H1 (cell line): ENCODE measurements at regions not wholly inside any gene's neighbourhood (a gene's known extent, or its start where the extent isn't known, plus 50 kb on each side); places are given as distances from the start of the nearest gene placed in this dataset.

ENCODE experiments used
- BACH1 ChIP-seq: IDR thresholded peaks from 2 replicates; pipeline ENCODE4 v1.6.1; 2012; ENCODE audit warnings: low read length, improper control_type of control experiment
- CREB1 ChIP-seq: IDR thresholded peaks from 2 replicates; pipeline ENCODE4 v1.6.1; 2012; ENCODE audit warnings: inconsistent platforms
- KDM1A ChIP-seq: fragments of 200-600, 300-600 bp; sonication (generic); IDR thresholded peaks from 2 replicates; pipeline ENCODE4 v1.7.1; 2016; ENCODE audit warnings: mild to moderate bottlenecking, low read length, borderline replicate concordance
- NRF1 ChIP-seq: IDR thresholded peaks from 2 replicates; pipeline ENCODE4 v1.6.1; 2011; ENCODE audit warnings: mild to moderate bottlenecking, low read depth, low read length, improper control_type of control experiment

- TF ChIP-seq KDM1A (no peak), BACH1 (no peak), NRF1 (no peak), CREB1 (no peak)
Observed at GRCh38 chr1:93763704-93764365, 82.2 kb upstream of the BCAR3 start (continued).
